Lung microvascular endothelial cell (primary cell): ENCODE measurements at regions not wholly inside any gene's neighbourhood (a gene's known extent, or its start where the extent isn't known, plus 50 kb on each side); places are given as distances from the start of the nearest gene placed in this dataset.

ENCODE experiments used
- DNase-seq, 2 donors: peaks; one replicate each; pipeline versions ENCODE4 v3.0.0 to v3.0.0-alpha.2; 2010; ENCODE audit warnings: low read depth in 2 of 2

GRCh38 chr2:216320852-216321251, 51.4 kb downstream of the MARCHF4 start:
- DNase-seq = no peak

- peak in 1 of 2 donors; percentile 28 for DNase-seq
Observed at GRCh38 chr2:216319771-216320170, 52.5 kb downstream of the MARCHF4 start.

- DNase-seq = no peak
Observed at GRCh38 chr2:216318521-216318874, 53.8 kb downstream of the MARCHF4 start.

- no peak for DNase-seq
Observed at GRCh38 chr2:216317831-216318520, 54.3 kb downstream of the MARCHF4 start.

- peak in 1 of 2 donors; percentile 54 for DNase-seq
Observed at GRCh38 chr2:216316743-216317142, 55.5 kb downstream of the MARCHF4 start.

- peak; percentile 18 to 85 for DNase-seq
Observed at GRCh38 chr2:216315802-216316603, 56.3 kb downstream of the MARCHF4 start.

GRCh38 chr2:216312441-216312840, 59.8 kb downstream of the MARCHF4 start:
- no peak for DNase-seq

- DNase-seq = no peak
Observed at GRCh38 chr2:216308576-216308975, 63.7 kb downstream of the MARCHF4 start.

GRCh38 chr2:216307496-216307895, 64.8 kb downstream of the MARCHF4 start:
- peak; percentile 28 to 74 for DNase-seq

GRCh38 chr2:216306868-216307267, 65.4 kb downstream of the MARCHF4 start:
- peak; percentile 24 to 66 for DNase-seq

- no peak for DNase-seq
Observed at GRCh38 chr2:216305574-216305973, 66.7 kb downstream of the MARCHF4 start.

GRCh38 chr2:216302981-216303676, 69.2 kb downstream of the MARCHF4 start:
- DNase-seq = no peak

- DNase-seq = no peak
Observed at GRCh38 chr2:216300906-216301305, 71.4 kb downstream of the MARCHF4 start.

GRCh38 chr2:216299588-216299987, 72.7 kb downstream of the MARCHF4 start:
- no peak for DNase-seq

GRCh38 chr2:216298719-216299495, 73.4 kb downstream of the MARCHF4 start:
- DNase-seq = peak; percentile 78 to 92

- no peak for DNase-seq
Observed at GRCh38 chr2:216296856-216297255, 75.4 kb downstream of the MARCHF4 start.

- DNase-seq = no peak
Observed at GRCh38 chr2:216294305-216294704, 78.0 kb downstream of the MARCHF4 start.

- no peak for DNase-seq
Observed at GRCh38 chr2:216293883-216294282, 78.4 kb downstream of the MARCHF4 start.

GRCh38 chr2:216292886-216293301, 79.4 kb downstream of the MARCHF4 start:
- peak; percentile 26 to 56 for DNase-seq

- DNase-seq = no peak
Observed at GRCh38 chr2:216292475-216292874, 79.8 kb downstream of the MARCHF4 start.

- no peak for DNase-seq
Observed at GRCh38 chr2:216289470-216289869, 82.8 kb downstream of the MARCHF4 start.

- DNase-seq = no peak
Observed at GRCh38 chr2:216287251-216287650, 85.0 kb downstream of the MARCHF4 start.
